ENCODE measurements at regions not wholly inside any gene's neighbourhood (a gene's known extent, or its start where the extent isn't known, plus 50 kb on each side); places are given as distances from the start of the nearest gene placed in this dataset.

DNA sequence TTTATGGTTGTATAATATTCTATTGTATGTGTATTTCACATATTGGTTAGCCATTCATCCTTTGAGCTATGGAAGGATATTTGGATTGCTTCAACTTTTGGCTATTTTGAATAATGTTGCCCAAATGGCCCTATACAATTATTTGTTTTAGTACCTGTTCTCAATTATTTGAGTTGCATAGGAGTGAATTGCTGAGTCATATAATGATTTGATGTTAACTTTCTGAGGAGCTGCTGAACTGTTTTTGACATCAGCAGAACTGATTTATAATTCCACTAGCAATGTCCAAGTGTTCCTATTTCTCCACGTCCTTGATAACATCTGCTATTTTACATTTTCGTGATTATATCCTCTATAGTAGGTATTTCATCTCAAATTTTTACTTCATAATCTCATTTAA is 839.9 kb downstream of the KCNT2 start:
- DNase-seq (ENCODE audit: low read depth) = no peak
- H3K4me3 ChIP-seq (replicated peaks; ENCODE audit: low read depth, low read length) = no peak overlapping the region

DNA sequence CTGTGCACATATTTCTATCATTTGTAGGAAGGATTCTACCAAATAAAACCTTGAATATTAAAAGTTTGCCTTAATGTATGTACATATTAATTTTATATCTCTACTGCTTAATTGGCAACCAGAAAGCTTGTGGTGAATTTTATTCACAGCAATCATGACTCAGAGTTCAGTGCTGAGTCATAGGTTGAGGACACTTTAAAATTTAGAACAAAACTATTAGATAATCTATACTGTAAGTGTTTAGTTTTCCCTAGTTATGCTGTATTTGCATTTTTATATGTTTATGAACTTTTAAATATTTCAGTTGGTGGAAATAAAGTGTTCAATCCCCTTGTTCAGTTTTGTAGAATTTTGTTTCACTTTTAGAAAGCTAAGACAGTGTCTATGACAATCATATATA is 841.5 kb downstream of the KCNT2 start:
- TF ChIP-seq, protein P1, sequence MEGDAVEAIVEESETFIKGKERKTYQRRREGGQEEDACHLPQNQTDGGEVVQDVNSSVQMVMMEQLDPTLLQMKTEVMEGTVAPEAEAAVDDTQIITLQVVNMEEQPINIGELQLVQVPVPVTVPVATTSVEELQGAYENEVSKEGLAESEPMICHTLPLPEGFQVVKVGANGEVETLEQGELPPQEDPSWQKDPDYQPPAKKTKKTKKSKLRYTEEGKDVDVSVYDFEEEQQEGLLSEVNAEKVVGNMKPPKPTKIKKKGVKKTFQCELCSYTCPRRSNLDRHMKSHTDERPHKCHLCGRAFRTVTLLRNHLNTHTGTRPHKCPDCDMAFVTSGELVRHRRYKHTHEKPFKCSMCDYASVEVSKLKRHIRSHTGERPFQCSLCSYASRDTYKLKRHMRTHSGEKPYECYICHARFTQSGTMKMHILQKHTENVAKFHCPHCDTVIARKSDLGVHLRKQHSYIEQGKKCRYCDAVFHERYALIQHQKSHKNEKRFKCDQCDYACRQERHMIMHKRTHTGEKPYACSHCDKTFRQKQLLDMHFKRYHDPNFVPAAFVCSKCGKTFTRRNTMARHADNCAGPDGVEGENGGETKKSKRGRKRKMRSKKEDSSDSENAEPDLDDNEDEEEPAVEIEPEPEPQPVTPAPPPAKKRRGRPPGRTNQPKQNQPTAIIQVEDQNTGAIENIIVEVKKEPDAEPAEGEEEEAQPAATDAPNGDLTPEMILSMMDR (IDR thresholded peaks at IDR 0.05; ENCODE audit: low read length, missing control alignments) = no peak
- H3K4me3 ChIP-seq (replicated peaks; ENCODE audit: low read depth, low read length) = no peak overlapping the region
- DNase-seq (ENCODE audit: low read depth) = peak; percentile 16

More for the DNA sequence above, 839.9 kb downstream of the KCNT2 start:
- TF ChIP-seq, protein P1 (IDR thresholded peaks at IDR 0.05; ENCODE audit: low read length, missing control alignments) = no peak

DNA sequence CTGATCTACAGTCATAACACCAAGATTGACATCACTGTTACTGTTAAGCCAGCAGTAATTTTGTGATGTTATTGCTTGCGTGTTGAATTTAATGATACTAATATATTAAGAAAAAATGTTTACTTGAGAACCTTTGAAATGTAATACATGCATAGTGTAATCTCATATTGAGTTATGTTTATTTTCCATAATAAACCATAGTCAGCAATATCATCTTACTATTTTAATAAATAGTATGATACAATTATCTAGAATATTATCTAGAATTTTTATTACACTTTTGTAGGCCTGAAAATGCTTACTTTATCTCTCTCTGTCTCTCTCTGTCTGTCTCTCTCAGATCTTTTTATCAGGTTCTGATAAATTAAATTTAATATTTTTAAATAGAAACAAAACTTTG is 843.1 kb downstream of the KCNT2 start:
- H3K4me3 ChIP-seq (replicated peaks; ENCODE audit: low read depth, low read length) = no peak overlapping the region
- DNase-seq (ENCODE audit: low read depth) = no peak
- TF ChIP-seq, protein P1 (IDR thresholded peaks at IDR 0.05; ENCODE audit: low read length, missing control alignments) = no peak

DNA sequence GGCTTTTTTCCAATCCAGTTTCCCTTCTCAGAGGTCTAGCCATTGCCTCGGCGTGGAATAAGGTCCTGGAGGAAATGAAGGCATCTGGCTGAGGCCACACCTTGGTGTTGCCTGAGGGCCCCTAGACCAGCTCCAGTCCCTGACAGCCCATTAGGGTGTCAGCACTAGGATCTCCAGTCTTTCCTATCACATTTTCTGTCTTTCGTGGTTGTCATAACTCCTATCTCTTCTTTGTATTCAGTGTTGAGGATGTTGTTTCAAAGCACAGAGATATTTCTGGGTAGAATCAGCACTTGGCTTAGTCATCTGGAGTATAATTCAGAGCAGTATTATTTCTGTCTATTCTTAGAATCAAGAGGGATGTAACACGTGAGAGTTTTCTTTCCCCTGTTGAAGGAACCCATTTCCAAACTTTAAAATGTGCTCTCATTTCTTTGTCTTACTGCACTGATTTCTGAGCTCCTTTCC is 844.3 kb downstream of the KCNT2 start:
- TF ChIP-seq, protein P1 (IDR thresholded peaks at IDR 0.05; ENCODE audit: low read length, missing control alignments) = no peak
- no peak overlapping the region for H3K4me3 ChIP-seq (replicated peaks; ENCODE audit: low read depth, low read length)
- no peak for DNase-seq (ENCODE audit: low read depth)

DNA sequence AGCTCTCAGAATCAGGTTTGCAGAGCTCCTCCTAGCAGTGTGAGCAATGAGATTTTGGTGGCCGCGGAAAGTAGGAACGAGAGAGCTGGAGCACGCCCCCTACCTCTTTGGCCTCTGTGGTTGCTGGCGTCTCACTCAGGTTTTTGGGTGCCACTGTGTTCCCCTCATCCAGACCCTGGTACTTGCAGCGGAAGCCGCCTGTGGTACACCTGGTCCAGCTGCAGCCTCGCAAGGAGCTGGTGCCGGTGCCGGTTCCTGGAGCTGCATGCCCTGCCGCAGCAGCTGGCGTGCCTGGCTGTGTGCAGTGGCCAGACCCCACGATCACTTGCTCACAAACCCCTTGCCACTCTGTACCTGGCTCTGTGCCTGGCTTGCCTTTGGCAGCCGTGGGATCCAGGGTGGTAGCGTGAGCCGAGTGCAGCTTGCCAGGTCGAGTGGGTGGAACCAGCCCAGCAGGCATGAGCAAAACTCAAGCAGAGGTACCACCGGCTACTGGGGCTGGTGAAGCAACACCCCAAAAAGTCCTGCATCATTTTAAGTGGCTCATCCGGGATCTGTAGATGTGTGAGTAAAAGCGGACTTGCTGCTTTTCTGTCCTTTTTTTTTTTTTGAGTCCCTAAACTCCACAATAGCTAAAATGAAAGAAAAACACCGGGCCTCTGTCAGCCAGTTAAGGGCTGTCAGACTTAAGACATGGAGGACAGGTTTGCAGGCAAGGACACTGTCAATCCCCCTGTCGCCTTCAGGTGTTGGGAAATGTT is 844.9 kb downstream of the KCNT2 start:
- TF ChIP-seq, protein P1 (IDR thresholded peaks at IDR 0.05; ENCODE audit: low read length, missing control alignments) = no peak
- DNase-seq (ENCODE audit: low read depth) = no peak
- no peak overlapping the region for H3K4me3 ChIP-seq (replicated peaks; ENCODE audit: low read depth, low read length)

DNA sequence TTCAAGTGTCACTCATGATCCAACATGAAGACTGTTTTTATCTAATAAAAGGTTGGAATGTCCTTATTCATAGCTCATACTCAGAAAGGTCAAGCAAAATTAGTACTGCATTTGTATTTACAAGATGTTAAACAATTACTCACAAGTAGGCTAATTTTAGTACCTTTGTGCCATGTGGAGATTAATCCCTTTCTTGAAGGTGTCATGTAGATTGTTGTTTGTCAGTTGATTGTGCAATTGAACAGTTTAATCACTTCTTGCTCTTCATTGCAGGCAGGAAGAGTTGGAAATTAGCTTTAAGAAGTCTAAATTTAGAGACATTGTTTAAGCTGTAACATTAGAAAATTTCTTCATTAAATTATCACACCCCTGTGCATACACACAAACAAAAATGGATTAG is 847.1 kb downstream of the KCNT2 start:
- H3K4me3 ChIP-seq (replicated peaks; ENCODE audit: low read depth, low read length) = no peak overlapping the region
- DNase-seq (ENCODE audit: low read depth) = no peak
- TF ChIP-seq, protein P1 (IDR thresholded peaks at IDR 0.05; ENCODE audit: low read length, missing control alignments) = no peak

DNA sequence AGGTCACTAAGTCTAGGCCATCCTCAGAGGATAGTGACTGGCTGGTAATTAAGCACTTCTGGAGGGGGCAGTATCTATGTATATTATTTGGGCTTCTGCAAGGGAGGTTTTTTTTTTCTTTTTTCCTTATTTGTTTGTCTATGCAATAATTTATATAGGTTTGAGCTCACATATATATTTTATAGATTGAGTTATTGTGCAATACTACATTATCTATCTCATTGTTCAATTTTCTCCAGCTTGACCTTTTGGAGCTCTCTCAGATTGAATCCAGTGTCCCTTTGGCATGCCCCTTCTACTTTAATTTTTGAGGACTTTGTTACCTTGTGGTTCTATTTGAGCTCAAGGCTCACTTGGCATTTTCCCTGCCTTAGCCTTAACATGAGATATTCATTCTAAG is 852.1 kb downstream of the KCNT2 start:
- DNase-seq (ENCODE audit: low read depth) = no peak
- TF ChIP-seq, protein P1 (IDR thresholded peaks at IDR 0.05; ENCODE audit: low read length, missing control alignments) = no peak
- H3K4me3 ChIP-seq (replicated peaks; ENCODE audit: low read depth, low read length) = no peak overlapping the region
